Kidney (tissue), 13 donors: ENCODE measurements at regions not wholly inside any gene's neighbourhood (a gene's known extent, or its start where the extent isn't known, plus 50 kb on each side); places are given as distances from the start of the nearest gene placed in this dataset.

ENCODE experiments used
- DNase-seq, 5 donors: peaks; one replicate each; pipeline ENCODE4 v3.0.0-alpha.2; 2013 to 2020
- FAIRE-seq: peaks from 2 replicates; lab custom pipeline; 2012; peaks lifted over from hg19 to GRCh38; lab: Jason Lieb, UNC
- H3K27ac ChIP-seq, 2 donors: one replicate each; pipeline ENCODE4 v1.7.0; 2013; ENCODE audit warnings: low read depth in 2 of 2, low read length in 2 of 2, inconsistent platforms in 1 of 2
- H3K27me3 ChIP-seq: one replicate; pipeline ENCODE4 v1.7.1; 2013; ENCODE audit warnings: low read length, inconsistent platforms; ENCODE audit not compliant: control insufficient read depth, insufficient read depth
- H3K36me3 ChIP-seq, 3 donors: one replicate each; pipeline versions ENCODE4 v1.7.0 to v1.7.1; 2013; ENCODE audit warnings: low read length in 3 of 3, control low read depth in 1 of 3, inconsistent platforms in 1 of 3; ENCODE audit not compliant: insufficient read depth in 3 of 3, control insufficient read depth in 2 of 3
- H3K4me1 ChIP-seq, 3 donors: one replicate each; pipeline versions ENCODE4 v1.7.0 to v1.7.1; 2013; ENCODE audit warnings: low read length in 3 of 3, inconsistent platforms in 1 of 3, low read depth in 1 of 3; ENCODE audit not compliant: control insufficient read depth in 2 of 3, insufficient read depth in 2 of 3
- H3K4me3 ChIP-seq, 3 donors: one replicate each; pipeline versions ENCODE4 v1.7.0 to v1.8.1; 2013; ENCODE audit warnings: low read length in 3 of 3, control low read depth in 1 of 3, inconsistent platforms in 1 of 3
- H3K9ac ChIP-seq, 3 donors: one replicate each; pipeline versions ENCODE4 v1.7.0 to v1.7.1; 2013; ENCODE audit warnings: low read length in 3 of 3, control low read depth in 1 of 3, inconsistent platforms in 1 of 3
- H3K9me3 ChIP-seq, 3 donors: one replicate each; pipeline versions ENCODE4 v1.7.0 to v1.7.1; 2013; ENCODE audit warnings: low read length in 3 of 3, control low read depth in 1 of 3, inconsistent platforms in 1 of 3; ENCODE audit not compliant: control insufficient read depth in 2 of 3, insufficient read depth in 1 of 3
- intact Hi-C: fragments of 100-400 bp; cut with DNase I; formaldehyde crosslinking; loops from one replicate; pipeline ENCODE4 v1.11.1; 2022
- TF ChIP-seq, protein P1 (sequence below): IDR thresholded peaks from 3 replicates; pipeline ENCODE4 v1.5.1; 2012; ENCODE audit warnings: mild to moderate bottlenecking, moderate library complexity, borderline replicate concordance; ENCODE audit not compliant: insufficient read depth; ENCODE audit errors: extremely low read depth
- donor health status: control.
- donor health status: control.
- donor health status: control.
- donor health status: control.
- donor health status: control.
- donor health status: DM: yes; HTN: yes; CAD: no.
- donor health status: Normal renal cell carcinoma (clear cell type).

- no peak for FAIRE-seq
- H3K27ac ChIP-seq: no peak overlapping the region
- H3K4me1 ChIP-seq: no peaks in the 10 kb centered on the region
- TF ChIP-seq, protein P1, sequence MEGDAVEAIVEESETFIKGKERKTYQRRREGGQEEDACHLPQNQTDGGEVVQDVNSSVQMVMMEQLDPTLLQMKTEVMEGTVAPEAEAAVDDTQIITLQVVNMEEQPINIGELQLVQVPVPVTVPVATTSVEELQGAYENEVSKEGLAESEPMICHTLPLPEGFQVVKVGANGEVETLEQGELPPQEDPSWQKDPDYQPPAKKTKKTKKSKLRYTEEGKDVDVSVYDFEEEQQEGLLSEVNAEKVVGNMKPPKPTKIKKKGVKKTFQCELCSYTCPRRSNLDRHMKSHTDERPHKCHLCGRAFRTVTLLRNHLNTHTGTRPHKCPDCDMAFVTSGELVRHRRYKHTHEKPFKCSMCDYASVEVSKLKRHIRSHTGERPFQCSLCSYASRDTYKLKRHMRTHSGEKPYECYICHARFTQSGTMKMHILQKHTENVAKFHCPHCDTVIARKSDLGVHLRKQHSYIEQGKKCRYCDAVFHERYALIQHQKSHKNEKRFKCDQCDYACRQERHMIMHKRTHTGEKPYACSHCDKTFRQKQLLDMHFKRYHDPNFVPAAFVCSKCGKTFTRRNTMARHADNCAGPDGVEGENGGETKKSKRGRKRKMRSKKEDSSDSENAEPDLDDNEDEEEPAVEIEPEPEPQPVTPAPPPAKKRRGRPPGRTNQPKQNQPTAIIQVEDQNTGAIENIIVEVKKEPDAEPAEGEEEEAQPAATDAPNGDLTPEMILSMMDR: no peak
- no peak overlapping the region for H3K4me3 ChIP-seq
- H3K9me3 ChIP-seq: no peaks in the 10 kb centered on the region
- no peaks in the 10 kb centered on the region for H3K36me3 ChIP-seq
- intact Hi-C loops: no loop called here
- no peaks in the 10 kb centered on the region for H3K27me3 ChIP-seq
- H3K9ac ChIP-seq: no peak overlapping the region
- no peak for DNase-seq
Observed at GRCh38 chr2:151103551-151103950, 158.1 kb downstream of the RBM43 start.

- FAIRE-seq (no peak), DNase-seq (no peak)
- Histone ChIP-seq H3K4me1 (no peaks in the 10 kb centered on the region), H3K4me3 (no peak overlapping the region), H3K27ac (no peak overlapping the region), H3K9me3 (no peaks in the 10 kb centered on the region), H3K9ac (no peak overlapping the region), H3K27me3 (no peaks in the 10 kb centered on the region), H3K36me3 (no peaks in the 10 kb centered on the region)
- TF ChIP-seq, protein P1: no peak
- intact Hi-C loops: no loop called here
Observed at GRCh38 chr2:151102226-151102625, 159.4 kb downstream of the RBM43 start.

DNA sequence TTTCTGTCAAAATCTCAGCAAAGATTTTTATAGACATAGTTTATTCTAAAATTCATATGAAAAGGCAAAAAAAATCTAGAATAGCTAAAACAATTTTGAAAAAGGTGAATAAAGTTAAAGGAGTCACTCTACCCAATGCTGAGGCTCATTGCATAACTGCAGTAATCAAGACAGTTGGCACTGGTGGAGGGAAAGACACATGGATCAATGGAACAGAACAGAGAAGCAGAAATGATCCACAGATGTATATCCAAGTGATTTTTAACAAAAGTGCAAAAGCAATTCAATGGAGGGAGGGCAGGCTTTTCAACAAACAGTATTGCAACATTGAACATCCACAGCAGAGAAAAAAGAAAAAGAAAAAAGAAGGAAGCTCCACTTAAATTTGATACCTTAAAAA, 162.8 kb downstream of the RBM43 start:
- FAIRE-seq: no peak
- DNase-seq: no peak
- intact Hi-C loops: no loop called here

DNA sequence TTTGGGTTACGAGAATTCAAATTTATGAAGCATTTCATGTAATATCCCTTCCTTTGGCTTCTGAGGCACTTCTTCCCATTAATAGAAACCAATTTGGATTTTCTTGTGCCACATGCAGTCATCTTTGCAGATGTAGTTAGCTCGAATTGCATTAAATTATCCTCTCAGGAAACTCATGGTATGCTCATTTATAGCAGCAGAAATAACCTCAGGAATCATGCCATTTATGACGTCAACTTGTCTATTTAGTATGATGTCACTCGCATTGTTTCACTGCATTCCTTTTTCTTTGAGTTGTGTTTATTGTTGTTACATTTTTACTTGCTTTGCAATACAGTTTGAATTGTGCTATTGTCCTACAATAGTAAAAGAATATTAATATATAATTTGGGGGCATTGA, 163.8 kb downstream of the RBM43 start:
- Histone ChIP-seq H3K27me3 (no peaks in the 10 kb centered on the region), H3K9me3 (no peaks in the 10 kb centered on the region), H3K4me3 (no peak overlapping the region), H3K4me1 (no peaks in the 10 kb centered on the region), H3K36me3 (no peaks in the 10 kb centered on the region), H3K9ac (no peak overlapping the region), H3K27ac (no peak overlapping the region)
- intact Hi-C loops: no loop called here
- DNase-seq (no peak), FAIRE-seq (no peak)
- TF ChIP-seq, protein P1: no peak

More for the DNA sequence above, 162.8 kb downstream of the RBM43 start:
- Histone ChIP-seq H3K9me3 (no peaks in the 10 kb centered on the region), H3K9ac (no peak overlapping the region), H3K27ac (no peak overlapping the region), H3K36me3 (no peaks in the 10 kb centered on the region), H3K4me1 (no peaks in the 10 kb centered on the region), H3K4me3 (no peak overlapping the region), H3K27me3 (no peaks in the 10 kb centered on the region)
- TF ChIP-seq, protein P1: no peak
